Heart left ventricle (tissue), 16 donors: ENCODE measurements at regions not wholly inside any gene's neighbourhood (a gene's known extent, or its start where the extent isn't known, plus 50 kb on each side); places are given as distances from the start of the nearest gene placed in this dataset.

Experiments used
- ATAC-seq, 4 donors: fragments of 200-7000 bp; cut with Tn5 transposase; one replicate each; pipeline ENCODE4 v1.9.1; 2020 to 2022; ENCODE audit warnings: moderate library complexity in 4 of 4, mild to moderate bottlenecking in 3 of 4, moderate number of reproducible peaks in 1 of 4
- DNase-seq, 5 donors: peaks; one replicate each; pipeline ENCODE4 v3.0.0-alpha.2; 2020
- H3K27ac ChIP-seq, 12 donors: fragments of 200-600 bp; sonication (generic) in 4 of 12; one replicate each; pipeline versions ENCODE4 v1.5.0 to v1.8.0; 2016 to 2022; ENCODE audit warnings: mild to moderate bottlenecking in 2 of 12
- H3K27me3 ChIP-seq, 9 donors: fragments of 200-600 bp; sonication (generic) in 2 of 9; one replicate each; pipeline versions ENCODE4 v1.5.1 to v1.8.0; 2016 to 2022; ENCODE audit warnings: mild to moderate bottlenecking in 3 of 9
- H3K36me3 ChIP-seq, 9 donors: fragments of 200-600 bp; sonication (generic) in 2 of 9; one replicate each; pipeline versions ENCODE4 v1.5.0 to v1.8.0; 2018 to 2022; ENCODE audit warnings: mild to moderate bottlenecking in 2 of 9
- H3K4me1 ChIP-seq, 12 donors: fragments of 200-600 bp; sonication (generic) in 4 of 12; one replicate each; pipeline versions ENCODE4 v1.5.0 to v1.8.0; 2016 to 2022; ENCODE audit warnings: mild to moderate bottlenecking in 3 of 12
- H3K4me3 ChIP-seq, 12 donors: fragments of 200-600 bp; sonication (generic) in 4 of 12; one replicate each; pipeline versions ENCODE4 v1.5.0 to v1.8.0; 2017 to 2022; ENCODE audit warnings: mild to moderate bottlenecking in 9 of 12, moderate library complexity in 4 of 12
- H3K9me3 ChIP-seq, 12 donors: fragments of 200-600 bp; sonication (generic) in 4 of 12; one replicate each; pipeline versions ENCODE4 v1.5.0 to v1.8.0; 2016 to 2022; ENCODE audit warnings: mild to moderate bottlenecking in 1 of 12
- CTCF ChIP-seq, 12 donors: fragments of 200-600 bp; sonication (generic) in 4 of 12; IDR thresholded peaks; one replicate each; pipeline versions ENCODE4 v1.5.0 to v1.8.0; 2018 to 2022; ENCODE audit warnings: antibody characterized with exemption in 12 of 12, mild to moderate bottlenecking in 5 of 12
- POLR2A ChIP-seq, 2 donors: fragments of 450-650 bp; IDR thresholded peaks; one replicate each; pipeline ENCODE4 v1.6.1; 2017; ENCODE audit warnings: antibody characterized with exemption in 2 of 2, mild to moderate bottlenecking in 2 of 2, moderate library complexity in 2 of 2
- WGBS, 4 donors: extraction: QIAGEN DNeasy Blood & Tissue Kit in 2 of 4; methylation state at CpG; one replicate each; pipeline versions ENCODE4 v1.1.5 to v1.1.7; 2013 to 2018; 5-methylcytosine and 5-hydroxymethylcytosine counted together
- intact Hi-C, 10 donors: fragments of 100-400 bp; cut with DNase I; formaldehyde crosslinking; loops; one replicate each; pipeline versions ENCODE4 v1.11.1 to v1.14.2; 2022
- donor health status: ischemic (EF 13 %, LVEDD 7.1; RV severe dilation, severe dysfunction).
- donor health status: healthy with polysubstance abuse.
- donor health status: DM: no; HTN: yes; CAD: no.
- donor health status: DM: no; HTN: no; CAD: no.
- donor health status: ischemic (EF 25% LVEDD 6.9; RV normal size, moderate dysfunction).
- donor health status: ischemic (EF 25% LVEDD 5.7; RV mildly dilated, moderate dysfunction).
- donor health status: healthy.
- donor health status: DM: yes; HTN: yes; CAD: no.
- donor health status: ischemic (EF 35%, LVEDD 5.7; RV mildly dilated, moderate dysfunction).
- donor health status: nonischemic (EF 11% LVEDD 7.7; RV severe dilation, severe dysfunction).
- donor health status: DM: yes; HTN: yes; CAD: no.
- donor health status: PGD.
- donor health status: ischemic (EF 29% LVEDD 5.4; RV normal size, mild dysfunction).
- donor health status: nonischemic (EF 23%, LVEDD 6.1; RV moderate dilation, normal function).

GRCh38 chr13:44096901-44097300 is 217.2 kb downstream of the LACC1 start:
- Histone ChIP-seq H3K27ac (no peak overlapping the region), H3K4me1 (no peaks in the 10 kb centered on the region), H3K4me3 (no peak overlapping the region), H3K27me3 (no peaks in the 10 kb centered on the region), H3K36me3 (no peaks in the 10 kb centered on the region), H3K9me3 (peaks cover 0 to 8% (median 0%) of the 10 kb centered on the region in 12 donors)
- DNase-seq (no peak), ATAC-seq (no peak)
- no peak for TF ChIP-seq CTCF (IDR thresholded peaks at IDR 0.05)
- TF ChIP-seq POLR2A (IDR thresholded peaks at IDR 0.05): no peak
- intact Hi-C loops: no loop called here

- TF ChIP-seq CTCF (IDR thresholded peaks at IDR 0.05) (no peak), POLR2A (IDR thresholded peaks at IDR 0.05) (no peak)
- H3K4me3 ChIP-seq: no peak overlapping the region
- H3K9me3 ChIP-seq: peaks cover 0 to 11% (median 0%) of the 10 kb centered on the region in 12 donors
- ATAC-seq: no peak
- intact Hi-C loops: no loop called here
- H3K4me1 ChIP-seq: no peaks in the 10 kb centered on the region
- no peaks in the 10 kb centered on the region for H3K27me3 ChIP-seq
- no peak for DNase-seq
- no peaks in the 10 kb centered on the region for H3K36me3 ChIP-seq
- 91 to 96% (median 94%) methylated on average over 2 of the region's 2 CpGs for WGBS, 4 donors
- H3K27ac ChIP-seq: no peak overlapping the region
Observed at GRCh38 chr13:44098559-44098958, 218.9 kb downstream of the LACC1 start.

- WGBS, 4 donors: 51 to 72% (median 61%) methylated on average over 2 of the region's 2 CpGs
- TF ChIP-seq POLR2A (IDR thresholded peaks at IDR 0.05) (no peak), CTCF (IDR thresholded peaks at IDR 0.05) (no peak)
- ATAC-seq (no peak), DNase-seq (no peak)
- intact Hi-C loops: loop anchor here in 4 of 10 donors (2.0 to 10.0 kb wide), 3 partner anchors 39 to 47 kb away; no protein-coding TSS in a partner anchor
- Histone ChIP-seq H3K4me3 (no peak overlapping the region), H3K27me3 (no peaks in the 10 kb centered on the region), H3K4me1 (peaks cover 0 to 27% (median 11%) of the 10 kb centered on the region in 12 donors), H3K9me3 (peaks cover 0 to 11% (median 0%) of the 10 kb centered on the region in 12 donors), H3K27ac (no peak overlapping the region), H3K36me3 (no peaks in the 10 kb centered on the region)
Observed at GRCh38 chr13:44101347-44102083, 221.8 kb downstream of the LACC1 start.

GRCh38 chr13:44103429-44104196 is 223.9 kb downstream of the LACC1 start:
- Histone ChIP-seq H3K9me3 (peaks cover 0 to 11% (median 0%) of the 10 kb centered on the region in 12 donors), H3K27ac (no peak overlapping the region), H3K27me3 (no peaks in the 10 kb centered on the region), H3K4me3 (no peak overlapping the region), H3K36me3 (no peaks in the 10 kb centered on the region), H3K4me1 (peaks cover 4 to 48% (median 27%) of the 10 kb centered on the region in 12 donors)
- TF ChIP-seq CTCF (IDR thresholded peaks at IDR 0.05) (no peak), POLR2A (IDR thresholded peaks at IDR 0.05) (no peak)
- DNase-seq (no peak), ATAC-seq (no peak)
- intact Hi-C loops: loop anchor here in 4 of 10 donors (2.0 to 10.0 kb wide), 3 partner anchors 41 to 49 kb away; no protein-coding TSS in a partner anchor
- WGBS, 4 donors: 86 to 93% (median 91%) methylated on average over 10 of the region's 10 CpGs
